ENCODE measurements at regions not wholly inside any gene's neighbourhood (a gene's known extent, or its start where the extent isn't known, plus 50 kb on each side); places are given as distances from the start of the nearest gene placed in this dataset.
"Not testable (repeated sequence)": the region's sequence is repeated elsewhere in the genome, so short reads cannot be mapped to it uniquely, and the experiment has no call there.

- no peak for DNase-seq (ENCODE audit: low spot score)
Observed at GRCh38 chr2:150856596-150857281, 369.3 kb upstream of the RND3 start.

- no peak for DNase-seq (ENCODE audit: low spot score)
Observed at GRCh38 chr2:150853263-150853662, 365.8 kb upstream of the RND3 start.

- no peak for DNase-seq (ENCODE audit: low spot score)
Observed at GRCh38 chr2:150850641-150851040, 363.2 kb upstream of the RND3 start.

GRCh38 chr2:150847578-150847977 lies 360.1 kb upstream of the RND3 start:
- DNase-seq (ENCODE audit: low spot score), result no peak

- no peak for DNase-seq (ENCODE audit: low spot score)
Observed at GRCh38 chr2:150846691-150847090, 359.2 kb upstream of the RND3 start.

- no peak for DNase-seq (ENCODE audit: low spot score)
Observed at GRCh38 chr2:150832686-150833085, 345.2 kb upstream of the RND3 start.

- no peak for DNase-seq (ENCODE audit: low spot score)
Observed at GRCh38 chr2:150824118-150824517, 336.7 kb upstream of the RND3 start.

- DNase-seq (ENCODE audit: low spot score), result no peak
Observed at GRCh38 chr2:150817422-150817821, 330.0 kb upstream of the RND3 start.

- DNase-seq (ENCODE audit: low spot score), result no peak
Observed at GRCh38 chr2:150812664-150813367, 325.3 kb upstream of the RND3 start.

- DNase-seq (ENCODE audit: low spot score), result no peak
Observed at GRCh38 chr2:150812066-150812465, 324.6 kb upstream of the RND3 start.

- DNase-seq (ENCODE audit: low spot score), result no peak
Observed at GRCh38 chr2:150811259-150811855, 323.9 kb upstream of the RND3 start.

- DNase-seq (ENCODE audit: low spot score), result no peak
Observed at GRCh38 chr2:150809103-150809502, 321.6 kb upstream of the RND3 start.

GRCh38 chr2:150806336-150806735 lies 318.9 kb upstream of the RND3 start:
- no peak for DNase-seq (ENCODE audit: low spot score)

GRCh38 chr2:150803689-150804398 lies 316.4 kb upstream of the RND3 start:
- no peak for DNase-seq (ENCODE audit: low spot score)

GRCh38 chr2:150802635-150803034 lies 315.2 kb upstream of the RND3 start:
- no peak for DNase-seq (ENCODE audit: low spot score)

GRCh38 chr2:150796236-150796635 lies 308.8 kb upstream of the RND3 start:
- not testable (repeated sequence) for DNase-seq (ENCODE audit: low spot score)

- DNase-seq (ENCODE audit: low spot score), result no peak
Observed at GRCh38 chr2:150792780-150793300, 305.4 kb upstream of the RND3 start.

GRCh38 chr2:150791567-150791966 lies 304.1 kb upstream of the RND3 start:
- no peak for DNase-seq (ENCODE audit: low spot score)

- no peak for DNase-seq (ENCODE audit: low spot score)
Observed at GRCh38 chr2:150789376-150789905, 302.0 kb upstream of the RND3 start.

GRCh38 chr2:150788426-150789140 lies 301.1 kb upstream of the RND3 start:
- DNase-seq (ENCODE audit: low spot score), result no peak

- no peak for DNase-seq (ENCODE audit: low spot score)
Observed at GRCh38 chr2:150787353-150788093, 300.1 kb upstream of the RND3 start.

Measured in H4 (cell line).